ENCODE measurements at regions not wholly inside any gene's neighbourhood (a gene's known extent, or its start where the extent isn't known, plus 50 kb on each side); places are given as distances from the start of the nearest gene placed in this dataset.

DNA sequence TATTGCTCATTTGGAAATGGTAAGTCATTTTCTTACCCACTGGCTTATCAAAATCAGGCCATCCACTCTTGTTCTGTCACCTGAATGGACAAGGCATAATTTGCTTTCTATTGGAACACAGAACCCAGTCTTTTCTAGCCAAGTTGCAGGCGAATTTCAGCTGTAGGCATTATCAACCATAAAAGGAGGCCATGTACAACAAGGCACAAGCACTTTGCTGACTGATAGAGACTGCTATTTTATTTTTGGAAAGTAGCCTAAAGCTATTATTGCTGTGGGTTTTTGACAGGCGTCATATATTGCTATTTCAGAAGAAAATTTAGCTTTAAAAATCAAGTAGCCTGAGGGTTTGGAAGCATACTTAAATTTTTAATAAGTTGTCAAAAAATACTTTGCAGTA, 344.2 kb downstream of the HDGFL1 start:
- TF ChIP-seq, protein P1, sequence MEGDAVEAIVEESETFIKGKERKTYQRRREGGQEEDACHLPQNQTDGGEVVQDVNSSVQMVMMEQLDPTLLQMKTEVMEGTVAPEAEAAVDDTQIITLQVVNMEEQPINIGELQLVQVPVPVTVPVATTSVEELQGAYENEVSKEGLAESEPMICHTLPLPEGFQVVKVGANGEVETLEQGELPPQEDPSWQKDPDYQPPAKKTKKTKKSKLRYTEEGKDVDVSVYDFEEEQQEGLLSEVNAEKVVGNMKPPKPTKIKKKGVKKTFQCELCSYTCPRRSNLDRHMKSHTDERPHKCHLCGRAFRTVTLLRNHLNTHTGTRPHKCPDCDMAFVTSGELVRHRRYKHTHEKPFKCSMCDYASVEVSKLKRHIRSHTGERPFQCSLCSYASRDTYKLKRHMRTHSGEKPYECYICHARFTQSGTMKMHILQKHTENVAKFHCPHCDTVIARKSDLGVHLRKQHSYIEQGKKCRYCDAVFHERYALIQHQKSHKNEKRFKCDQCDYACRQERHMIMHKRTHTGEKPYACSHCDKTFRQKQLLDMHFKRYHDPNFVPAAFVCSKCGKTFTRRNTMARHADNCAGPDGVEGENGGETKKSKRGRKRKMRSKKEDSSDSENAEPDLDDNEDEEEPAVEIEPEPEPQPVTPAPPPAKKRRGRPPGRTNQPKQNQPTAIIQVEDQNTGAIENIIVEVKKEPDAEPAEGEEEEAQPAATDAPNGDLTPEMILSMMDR (IDR thresholded peaks at IDR 0.05; ENCODE audit: low read depth, low read length) = no peak
- no peak for TF ChIP-seq EZH2phosphoT487 (IDR thresholded peaks at IDR 0.05; ENCODE audit: low read depth)

All from OCI-LY3 (cell line).